ENCODE measurements at regions not wholly inside any gene's neighbourhood (a gene's known extent, or its start where the extent isn't known, plus 50 kb on each side); places are given as distances from the start of the nearest gene placed in this dataset.
A peak's percentile ranks its signal among the peaks of the same experiment; 100 is the strongest.
"Not testable (repeated sequence)": the region's sequence is repeated elsewhere in the genome, so short reads cannot be mapped to it uniquely, and the experiment has no call there.

- no peaks in the 10 kb centered on the region for H3K36me3 ChIP-seq (ENCODE audit: insufficient read depth, low read length)
- H3K4me2 ChIP-seq (ENCODE audit: low read depth, low read length, poor library complexity, severe bottlenecking) = no peak overlapping the region
- TF ChIP-seq EZH2phosphoT487 (IDR thresholded peaks at IDR 0.05; ENCODE audit: borderline replicate concordance) (no peak), CTCF (conservative IDR thresholded peaks at IDR 0.05; ENCODE audit: low read length) (peak; percentile 37)
Observed at GRCh38 chr10:32189400-32190084, 133.3 kb upstream of the KIF5B start.

DNA sequence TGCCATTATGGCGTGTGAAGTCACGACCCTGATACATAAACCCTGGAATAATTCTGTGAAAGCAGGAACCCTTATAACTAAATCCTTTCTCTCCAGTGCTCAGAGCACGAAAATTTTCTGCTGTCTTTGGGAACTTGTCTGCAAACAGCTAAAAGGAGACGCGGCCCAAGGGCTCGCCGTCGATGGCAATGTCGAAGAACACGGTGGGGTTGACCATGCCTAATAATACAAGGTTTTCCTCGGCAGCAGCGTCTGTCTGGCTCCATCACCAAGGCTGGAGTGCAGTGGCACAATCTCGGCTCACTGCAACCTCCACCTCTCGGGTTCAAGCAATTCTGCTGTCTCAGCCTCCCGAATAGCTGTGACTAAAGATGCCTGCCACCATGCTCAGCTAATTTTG is 132.4 kb upstream of the KIF5B start:
- not testable (repeated sequence) for H3K4me1 ChIP-seq (ENCODE audit: insufficient read depth, low read length, poor library complexity, severe bottlenecking); H3K9me2 ChIP-seq (replicated peaks; ENCODE audit: low read depth, low read length); H3K9ac ChIP-seq (ENCODE audit: low read depth, low read length, poor library complexity, severe bottlenecking); H3F3A ChIP-seq (ENCODE audit: low read depth); H3K79me2 ChIP-seq (ENCODE audit: insufficient read depth, low read length); H2AFZ ChIP-seq (ENCODE audit: low read length); H3K4me2 ChIP-seq (ENCODE audit: low read depth, low read length, poor library complexity, severe bottlenecking); H3K9me3 ChIP-seq (ENCODE audit: insufficient read depth, low read depth, low read length); H3K36me3 ChIP-seq (ENCODE audit: insufficient read depth, low read length); H3K4me3 ChIP-seq (ENCODE audit: low read length, poor library complexity, severe bottlenecking); H3K27me3 ChIP-seq (ENCODE audit: insufficient read depth, low read length, poor library complexity, severe bottlenecking); H4K20me1 ChIP-seq (ENCODE audit: insufficient read depth, low read length, poor library complexity, severe bottlenecking)

More at GRCh38 chr10:32189400-32190084, 133.3 kb upstream of the KIF5B start:
- Histone ChIP-seq H3K4me1 (ENCODE audit: insufficient read depth, low read length, poor library complexity, severe bottlenecking) (no peaks in the 10 kb centered on the region), H3K9ac (ENCODE audit: low read depth, low read length, poor library complexity, severe bottlenecking) (no peak overlapping the region), H3F3A (ENCODE audit: low read depth) (no peaks in the 10 kb centered on the region), H3K9me3 (ENCODE audit: insufficient read depth, low read depth, low read length) (no peaks in the 10 kb centered on the region), H3K27me3 (ENCODE audit: insufficient read depth, low read length, poor library complexity, severe bottlenecking) (no peaks in the 10 kb centered on the region), H4K20me1 (ENCODE audit: insufficient read depth, low read length, poor library complexity, severe bottlenecking) (no peaks in the 10 kb centered on the region), H3K9me2 (replicated peaks; ENCODE audit: low read depth, low read length) (no peaks in the 10 kb centered on the region), H2AFZ (ENCODE audit: low read length) (peak overlapping the region; percentile 34), H3K79me2 (ENCODE audit: insufficient read depth, low read length) (no peaks in the 10 kb centered on the region), H3K4me3 (ENCODE audit: low read length, poor library complexity, severe bottlenecking) (no peak overlapping the region)

- Histone ChIP-seq H3K4me3 (ENCODE audit: low read length, poor library complexity, severe bottlenecking) (no peak overlapping the region), H3K9ac (ENCODE audit: low read depth, low read length, poor library complexity, severe bottlenecking) (no peak overlapping the region), H3K9me3 (ENCODE audit: insufficient read depth, low read depth, low read length) (no peaks in the 10 kb centered on the region), H4K20me1 (ENCODE audit: insufficient read depth, low read length, poor library complexity, severe bottlenecking) (no peaks in the 10 kb centered on the region), H3K36me3 (ENCODE audit: insufficient read depth, low read length) (no peaks in the 10 kb centered on the region), H2AFZ (ENCODE audit: low read length) (no peak overlapping the region), H3K27me3 (ENCODE audit: insufficient read depth, low read length, poor library complexity, severe bottlenecking) (no peaks in the 10 kb centered on the region), H3K9me2 (replicated peaks; ENCODE audit: low read depth, low read length) (no peaks in the 10 kb centered on the region), H3K4me1 (ENCODE audit: insufficient read depth, low read length, poor library complexity, severe bottlenecking) (no peaks in the 10 kb centered on the region), H3K4me2 (ENCODE audit: low read depth, low read length, poor library complexity, severe bottlenecking) (no peak overlapping the region), H3F3A (ENCODE audit: low read depth) (no peaks in the 10 kb centered on the region), H3K79me2 (ENCODE audit: insufficient read depth, low read length) (no peaks in the 10 kb centered on the region)
- TF ChIP-seq CTCF (conservative IDR thresholded peaks at IDR 0.05; ENCODE audit: low read length) (no peak), EZH2phosphoT487 (IDR thresholded peaks at IDR 0.05; ENCODE audit: borderline replicate concordance) (no peak)
Observed at GRCh38 chr10:32187686-32188085, 131.5 kb upstream of the KIF5B start.

DNA sequence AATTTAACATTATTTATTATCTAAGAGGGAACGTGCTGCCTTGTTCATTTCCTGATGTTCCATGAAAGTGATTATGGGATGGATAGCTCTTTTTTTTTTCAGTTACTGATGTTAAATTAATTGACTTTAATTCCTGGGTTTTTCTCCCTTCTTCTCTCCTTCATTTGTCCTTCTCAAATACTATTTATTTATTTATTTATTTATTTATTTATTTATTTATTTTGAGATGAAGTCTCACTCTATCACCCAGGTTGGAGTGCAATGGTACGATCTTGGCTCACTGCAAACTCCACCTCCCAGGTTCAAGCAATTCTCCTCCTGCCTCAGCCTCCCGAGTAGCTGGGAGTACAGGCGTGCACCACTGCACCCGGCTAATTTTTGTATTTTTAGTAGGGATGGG is 127.4 kb upstream of the KIF5B start:
- not testable (repeated sequence) for H3K9ac ChIP-seq (ENCODE audit: low read depth, low read length, poor library complexity, severe bottlenecking); H4K20me1 ChIP-seq (ENCODE audit: insufficient read depth, low read length, poor library complexity, severe bottlenecking); H3K79me2 ChIP-seq (ENCODE audit: insufficient read depth, low read length); H3K27me3 ChIP-seq (ENCODE audit: insufficient read depth, low read length, poor library complexity, severe bottlenecking); H2AFZ ChIP-seq (ENCODE audit: low read length); H3K9me3 ChIP-seq (ENCODE audit: insufficient read depth, low read depth, low read length); H3K4me3 ChIP-seq (ENCODE audit: low read length, poor library complexity, severe bottlenecking); H3K4me2 ChIP-seq (ENCODE audit: low read depth, low read length, poor library complexity, severe bottlenecking); H3K9me2 ChIP-seq (replicated peaks; ENCODE audit: low read depth, low read length); H3K4me1 ChIP-seq (ENCODE audit: insufficient read depth, low read length, poor library complexity, severe bottlenecking); H3F3A ChIP-seq (ENCODE audit: low read depth); H3K36me3 ChIP-seq (ENCODE audit: insufficient read depth, low read length)

Data from Loucy (cell line).